H9 (cell line): ENCODE measurements at regions not wholly inside any gene's neighbourhood (a gene's known extent, or its start where the extent isn't known, plus 50 kb on each side); places are given as distances from the start of the nearest gene placed in this dataset.

Experiments used
- DNase-seq: peaks from one replicate; pipeline ENCODE4 v3.0.0-alpha.2; 2017
- H2AFZ ChIP-seq: one replicate; pipeline ENCODE4 v1.6.1; 2013; ENCODE audit warnings: mild to moderate bottlenecking, low read length, control low read depth, moderate library complexity
- H2AK5ac ChIP-seq: 2 replicates; pipeline ENCODE4 v1.6.1; 2013; ENCODE audit warnings: low read length, control low read depth, mixed read lengths; ENCODE audit not compliant: insufficient read length
- H2BK120ac ChIP-seq: one replicate; pipeline ENCODE4 v1.6.1; 2013; ENCODE audit warnings: low read depth, mild to moderate bottlenecking, low read length, control low read depth, inconsistent platforms; ENCODE audit not compliant: poor library complexity, severe bottlenecking
- H2BK12ac ChIP-seq: 2 replicates; pipeline ENCODE4 v1.6.1; 2013; ENCODE audit warnings: low read length, control low read depth, mixed read lengths, low read depth; ENCODE audit not compliant: insufficient read length
- H2BK15ac ChIP-seq: 2 replicates; pipeline ENCODE4 v1.6.1; 2013; ENCODE audit warnings: low read depth, low read length, control low read depth
- H2BK20ac ChIP-seq: one replicate; pipeline ENCODE4 v1.6.1; 2013; ENCODE audit warnings: low read depth, mild to moderate bottlenecking, low read length, control low read depth, inconsistent platforms; ENCODE audit not compliant: poor library complexity, severe bottlenecking
- H2BK5ac ChIP-seq: 2 replicates; pipeline ENCODE4 v1.6.1; 2013; ENCODE audit warnings: low read length, control low read depth, mixed read lengths; ENCODE audit not compliant: insufficient read length
- H3K14ac ChIP-seq: 2 replicates; pipeline ENCODE4 v1.6.1; 2013; ENCODE audit warnings: low read length, control low read depth; ENCODE audit not compliant: insufficient read depth
- H3K18ac ChIP-seq: 2 replicates; pipeline ENCODE4 v1.6.1; 2013; ENCODE audit warnings: low read depth, mild to moderate bottlenecking, mixed read lengths, low read length, control low read depth; ENCODE audit not compliant: insufficient read length
- H3K23ac ChIP-seq: 2 replicates; pipeline ENCODE4 v1.6.1; 2013; ENCODE audit warnings: low read length, control low read depth, mixed read lengths, low read depth; ENCODE audit not compliant: insufficient read length
- H3K23me2 ChIP-seq: 2 replicates; pipeline ENCODE4 v1.6.1; 2013; ENCODE audit warnings: low read depth, mild to moderate bottlenecking, mixed read lengths, low read length, control low read depth; ENCODE audit not compliant: insufficient read length, poor library complexity, severe bottlenecking
- H3K27ac ChIP-seq: 2 replicates; pipeline ENCODE4 v1.5.1; 2013; ENCODE audit warnings: low read length, control low read depth, mixed read lengths, low read depth; ENCODE audit not compliant: insufficient read length
- H3K27me3 ChIP-seq: 2 replicates; pipeline ENCODE4 v1.6.1; 2013; ENCODE audit warnings: low read length, control low read depth, inconsistent platforms; ENCODE audit not compliant: insufficient read depth
- H3K4ac ChIP-seq: 2 replicates; pipeline ENCODE4 v1.6.1; 2013; ENCODE audit warnings: low read depth, mild to moderate bottlenecking, control low read depth, inconsistent platforms, low read length, moderate library complexity
- H3K4me1 ChIP-seq: 2 replicates; pipeline ENCODE4 v1.6.1; 2013; ENCODE audit warnings: low read length, control low read depth, inconsistent platforms; ENCODE audit not compliant: insufficient read depth
- H3K4me2 ChIP-seq: 2 replicates; pipeline ENCODE4 v1.6.1; 2013; ENCODE audit warnings: low read length, control low read depth, mixed read lengths; ENCODE audit not compliant: insufficient read length, insufficient read depth
- H3K56ac ChIP-seq: 2 replicates; pipeline ENCODE4 v1.6.1; 2013; ENCODE audit warnings: low read depth, mild to moderate bottlenecking, mixed read lengths, low read length, control low read depth; ENCODE audit not compliant: insufficient read length
- H3K79me1 ChIP-seq: 2 replicates; pipeline ENCODE4 v1.6.1; 2013; ENCODE audit warnings: low read depth, mild to moderate bottlenecking, moderate library complexity, low read length, control low read depth, inconsistent platforms; ENCODE audit not compliant: insufficient read depth, poor library complexity, severe bottlenecking
- H3K79me2 ChIP-seq: 2 replicates; pipeline ENCODE4 v1.6.1; 2013; ENCODE audit warnings: low read length, control low read depth, inconsistent platforms; ENCODE audit not compliant: insufficient read depth
- H3K9ac ChIP-seq: 2 replicates; pipeline ENCODE4 v1.6.1; 2013; ENCODE audit warnings: low read length, control low read depth, mixed read lengths; ENCODE audit not compliant: insufficient read length; ENCODE audit errors: extremely low read depth
- H3K9me3 ChIP-seq: one replicate; pipeline ENCODE4 v1.6.1; 2013; ENCODE audit warnings: low read depth, low read length, inconsistent platforms; ENCODE audit not compliant: control insufficient read depth
- H3T11ph ChIP-seq: one replicate; pipeline ENCODE4 v1.6.1; 2013; ENCODE audit warnings: mild to moderate bottlenecking, low read length, control low read depth, inconsistent platforms
- H4K20me1 ChIP-seq: one replicate; pipeline ENCODE4 v1.6.1; 2013; ENCODE audit not compliant: control insufficient read depth, insufficient read length, insufficient read depth
- H4K5ac ChIP-seq: 2 replicates; pipeline ENCODE4 v1.6.1; 2013; ENCODE audit warnings: low read depth, mild to moderate bottlenecking, mixed read lengths, low read length, control low read depth; ENCODE audit not compliant: insufficient read length
- H4K8ac ChIP-seq: replicated peaks from 2 replicates; pipeline ENCODE4 v1.6.1; 2013; ENCODE audit warnings: low read length, control low read depth, mixed read lengths, low read depth; ENCODE audit not compliant: insufficient read length
- H4K91ac ChIP-seq: 2 replicates; pipeline ENCODE4 v1.6.1; 2013; ENCODE audit warnings: low read depth, mild to moderate bottlenecking, moderate library complexity, mixed read lengths, low read length, control low read depth; ENCODE audit not compliant: insufficient read length
- H3K27ac Mint-ChIP-seq, 3 experiments: 2 replicates in 2 of 3; 3 replicates in 1 of 3; pipeline ENCODE4 v1.8.0; 2020 to 2021; ENCODE audit warnings: mixed read lengths in 3 of 3, mild to moderate bottlenecking in 1 of 3, moderate library complexity in 1 of 3
- H3K27me3 Mint-ChIP-seq: 2 replicates; pipeline ENCODE4 v1.8.0; 2021; ENCODE audit warnings: low read depth, mild to moderate bottlenecking, moderate library complexity, mixed read lengths
- H3K36me3 Mint-ChIP-seq, 3 experiments: 2 replicates in 2 of 3; 3 replicates in 1 of 3; pipeline ENCODE4 v1.8.0; 2020 to 2021; ENCODE audit warnings: low read depth in 3 of 3, mixed read lengths in 3 of 3; ENCODE audit not compliant: insufficient read depth in 1 of 3
- H3K4me1 Mint-ChIP-seq, 2 experiments: 2 replicates each; pipeline ENCODE4 v1.8.0; 2020; ENCODE audit warnings: mixed read lengths in 2 of 2
- H3K4me3 Mint-ChIP-seq, 2 experiments: 2 replicates in 1 of 2; 3 replicates in 1 of 2; pipeline ENCODE4 v1.8.0; 2020 to 2021; ENCODE audit warnings: mild to moderate bottlenecking in 2 of 2, mixed read lengths in 2 of 2, moderate library complexity in 1 of 2
- H3K9me3 Mint-ChIP-seq, 2 experiments: 2 replicates in 1 of 2; 3 replicates in 1 of 2; pipeline ENCODE4 v1.8.0; 2020; ENCODE audit warnings: mild to moderate bottlenecking in 2 of 2, mixed read lengths in 2 of 2, moderate library complexity in 1 of 2
- CTCF ChIP-seq: fragments of 200-600 bp; sonication (generic); conservative IDR thresholded peaks from 3 replicates; pipeline ENCODE4 v1.8.0; 2021; ENCODE audit warnings: antibody characterized with exemption, mild to moderate bottlenecking
- WGBS: extraction: QIAGEN DNeasy Blood & Tissue Kit; methylation state at CpG from one replicate; pipeline ENCODE4 v1.1.7; 2013; ENCODE audit warnings: missing lambda C conversion rate, low lambda C conversion rate, mixed read lengths; ENCODE audit not compliant: insufficient read length; ENCODE audit errors: extremely low coverage; 5-methylcytosine and 5-hydroxymethylcytosine counted together

DNA sequence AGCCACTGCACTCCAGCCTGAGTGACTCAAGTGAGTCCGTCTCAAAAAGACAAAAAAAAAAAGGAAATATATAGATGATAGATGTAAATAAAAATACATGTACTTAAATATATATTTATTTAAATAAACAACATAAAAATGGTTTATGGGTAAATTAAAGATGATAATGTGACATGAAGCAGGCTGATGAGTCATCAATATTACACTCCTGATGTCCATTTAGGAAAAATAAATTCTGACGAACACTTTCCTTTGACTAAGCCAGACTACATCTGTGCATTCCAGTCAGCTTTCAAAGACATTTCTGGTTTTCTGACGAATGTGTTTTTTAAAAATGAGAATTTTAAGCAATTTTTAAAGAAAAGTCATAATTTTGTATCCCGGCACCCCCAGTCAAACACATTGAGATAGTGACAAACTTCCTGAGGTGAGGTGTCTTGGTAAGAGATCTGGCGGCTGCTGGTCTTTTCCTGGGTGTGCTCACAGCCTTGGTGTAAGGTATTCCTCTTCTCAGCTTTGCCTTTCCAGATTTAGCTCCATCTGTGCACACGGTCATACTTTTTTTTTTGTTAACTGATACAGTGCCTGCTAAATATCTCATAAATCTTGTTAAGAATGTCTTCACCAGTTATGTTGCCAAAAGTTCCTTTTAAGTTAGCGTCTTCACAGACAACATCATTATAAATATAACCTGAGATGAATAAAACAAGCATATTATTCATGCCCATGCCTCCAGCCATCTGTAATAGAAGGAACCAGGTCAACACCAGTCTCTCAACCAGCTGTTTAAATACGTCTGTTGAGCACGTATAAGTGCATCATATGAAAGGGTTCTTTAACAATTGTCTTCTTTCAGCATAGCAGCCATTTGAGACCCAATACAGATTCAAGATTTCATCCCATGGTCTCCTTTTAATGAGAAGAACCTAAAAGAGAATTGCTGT lies 214.5 kb upstream of the PLD5 start:
- H3K9me3 ChIP-seq = no peaks in the 10 kb centered on the region
- no peak overlapping the region for H2AK5ac ChIP-seq
- no peaks in the 10 kb centered on the region for H3K23me2 ChIP-seq
- no peak overlapping the region for H4K8ac ChIP-seq
- H2BK120ac ChIP-seq = no peak overlapping the region
- H3K4me2 ChIP-seq = no peak overlapping the region
- H3K4me1 ChIP-seq = no peaks in the 10 kb centered on the region
- no peak overlapping the region for H2BK12ac ChIP-seq
- H3K56ac ChIP-seq = no peak overlapping the region
- no CpG with 5 or more reads among the region's 9 CpGs for WGBS
- H3K27ac ChIP-seq = no peak overlapping the region
- H3K27ac Mint-ChIP-seq = no peak overlapping the region; a peak in 1 of 7 replicates
- no peak overlapping the region for H2BK20ac ChIP-seq
- H3K4ac ChIP-seq = no peak overlapping the region
- no peaks in the 10 kb centered on the region for H3K4me1 Mint-ChIP-seq
- no peak overlapping the region for H4K5ac ChIP-seq
- no peaks in the 10 kb centered on the region for H3K27me3 ChIP-seq
- no peak overlapping the region for H3K18ac ChIP-seq
- H3K36me3 Mint-ChIP-seq = peaks cover 4 to 8% (median 6%) of the 10 kb centered on the region in 3 experiments; a peak in 4 of 7 replicates
- TF ChIP-seq CTCF = no peak
- peaks cover 0 to 9% of the 10 kb centered on the region in 2 experiments; a peak in 4 of 5 replicates for H3K9me3 Mint-ChIP-seq
- H3K79me1 ChIP-seq = no peaks in the 10 kb centered on the region
- no peaks in the 10 kb centered on the region for H3K79me2 ChIP-seq
- no peak overlapping the region for H2BK15ac ChIP-seq
- no peak overlapping the region for H4K91ac ChIP-seq
- no peaks in the 10 kb centered on the region for H3K27me3 Mint-ChIP-seq
- no peak overlapping the region for H3K4me3 Mint-ChIP-seq
- H3T11ph ChIP-seq = no peak overlapping the region
- no peak overlapping the region for H2BK5ac ChIP-seq
- H4K20me1 ChIP-seq = no peaks in the 10 kb centered on the region
- no peak overlapping the region for H3K23ac ChIP-seq
- H3K9ac ChIP-seq = no peak overlapping the region
- H2AFZ ChIP-seq = no peak overlapping the region
- no peak for DNase-seq
- H3K14ac ChIP-seq = no peak overlapping the region
